T47D (cell line): ENCODE measurements at regions not wholly inside any gene's neighbourhood (a gene's known extent, or its start where the extent isn't known, plus 50 kb on each side); places are given as distances from the start of the nearest gene placed in this dataset.

Experiments used
- DNase-seq, 2 experiments: peaks; one replicate each; pipeline versions ENCODE4 v3.0.0 to v3.0.0-alpha.2; 2011 to 2012; ENCODE audit warnings: low read depth in 1 of 2, low spot score in 1 of 2
- JUND ChIP-seq: IDR thresholded peaks from 2 replicates; pipeline ENCODE4 v1.6.1; 2012; ENCODE audit warnings: low read depth
- in situ Hi-C: cut with HindIII; loops from 2 replicates; pipeline ENCODE4 v1.10.0; 2016; ENCODE audit warnings: low sequenced_read_pairs, low pct_unique_long_range_greater_than_20kb

GRCh38 chr9:107224252-107224651, 58.8 kb upstream of the RAD23B start:
- in situ Hi-C loops = no loop called here
- DNase-seq = no peak
- TF ChIP-seq JUND = no peak

GRCh38 chr9:107226421-107226820, 56.7 kb upstream of the RAD23B start:
- in situ Hi-C loops = no loop called here
- TF ChIP-seq JUND = no peak
- DNase-seq = no peak

DNA sequence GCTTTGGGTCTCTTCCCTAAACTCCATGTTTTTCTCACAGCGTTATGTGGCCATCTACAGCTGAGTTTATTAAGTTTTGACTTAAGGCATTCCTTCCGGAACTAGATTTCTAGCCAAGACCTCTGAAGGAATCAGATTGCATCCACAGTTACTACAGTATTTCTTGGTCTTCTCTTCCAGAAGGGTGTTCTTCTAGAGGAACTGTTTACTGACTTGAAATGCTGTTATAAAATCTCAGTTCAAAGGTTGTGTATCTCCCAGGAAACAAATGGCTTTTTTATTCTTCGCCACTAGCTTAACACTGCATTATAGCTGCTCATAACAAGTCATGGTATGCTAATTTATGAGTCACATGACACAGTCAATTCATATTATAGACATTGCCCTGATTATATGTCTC, 55.3 kb upstream of the RAD23B start:
- DNase-seq = no peak
- TF ChIP-seq JUND = no peak
- in situ Hi-C loops = no loop called here

- in situ Hi-C loops = no loop called here
- DNase-seq = no peak
- TF ChIP-seq JUND = no peak
Measured at GRCh38 chr9:107228496-107229039, 54.5 kb upstream of the RAD23B start.

DNA sequence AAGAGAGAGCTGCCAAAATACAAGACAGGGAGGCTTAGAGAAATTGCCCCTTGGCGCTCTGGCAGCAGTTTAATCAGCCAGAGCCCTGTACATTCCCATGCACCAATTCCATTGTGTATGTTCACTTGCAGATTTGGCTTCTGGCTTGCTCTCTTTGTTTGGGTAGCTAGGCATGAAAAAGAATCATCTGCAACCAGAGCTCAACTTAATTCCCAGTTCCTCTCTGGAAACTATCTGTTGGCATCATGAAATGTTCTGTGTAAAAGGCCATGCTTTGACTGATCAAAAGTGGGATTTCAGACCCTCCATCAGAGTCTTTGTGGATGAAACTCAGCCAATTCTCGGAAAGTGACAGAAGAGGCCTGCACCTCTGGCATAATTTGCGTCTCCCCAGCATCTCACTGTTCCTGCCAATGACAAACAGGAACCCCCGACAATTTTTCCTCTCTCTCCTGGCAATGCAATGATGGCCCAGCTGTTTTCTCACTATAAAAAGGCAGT, 53.8 kb upstream of the RAD23B start:
- in situ Hi-C loops = no loop called here
- TF ChIP-seq JUND = no peak
- DNase-seq = no peak
